ENCODE measurements at regions not wholly inside any gene's neighbourhood (a gene's known extent, or its start where the extent isn't known, plus 50 kb on each side); places are given as distances from the start of the nearest gene placed in this dataset.

DNA sequence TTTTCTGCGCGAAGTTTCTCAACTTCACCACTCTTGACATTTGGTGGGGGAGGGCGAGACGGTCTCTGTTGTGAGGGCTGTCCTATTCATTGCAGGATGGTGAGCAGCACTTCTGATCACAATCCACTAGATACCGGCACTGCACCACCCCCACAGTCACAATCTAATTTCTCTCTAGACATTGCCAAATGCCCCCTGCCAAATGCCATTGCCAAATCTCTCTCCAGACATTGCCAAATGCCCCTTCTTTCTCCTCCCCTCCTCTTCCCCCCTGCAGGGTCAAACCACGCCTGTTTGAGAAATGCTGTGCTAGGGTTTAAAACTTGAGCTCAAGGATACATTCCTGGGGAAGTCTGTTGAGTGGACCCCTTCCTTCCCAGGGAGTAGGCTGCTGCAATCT, 603.5 kb upstream of the CDH4 start:
- TF ChIP-seq, protein P1, sequence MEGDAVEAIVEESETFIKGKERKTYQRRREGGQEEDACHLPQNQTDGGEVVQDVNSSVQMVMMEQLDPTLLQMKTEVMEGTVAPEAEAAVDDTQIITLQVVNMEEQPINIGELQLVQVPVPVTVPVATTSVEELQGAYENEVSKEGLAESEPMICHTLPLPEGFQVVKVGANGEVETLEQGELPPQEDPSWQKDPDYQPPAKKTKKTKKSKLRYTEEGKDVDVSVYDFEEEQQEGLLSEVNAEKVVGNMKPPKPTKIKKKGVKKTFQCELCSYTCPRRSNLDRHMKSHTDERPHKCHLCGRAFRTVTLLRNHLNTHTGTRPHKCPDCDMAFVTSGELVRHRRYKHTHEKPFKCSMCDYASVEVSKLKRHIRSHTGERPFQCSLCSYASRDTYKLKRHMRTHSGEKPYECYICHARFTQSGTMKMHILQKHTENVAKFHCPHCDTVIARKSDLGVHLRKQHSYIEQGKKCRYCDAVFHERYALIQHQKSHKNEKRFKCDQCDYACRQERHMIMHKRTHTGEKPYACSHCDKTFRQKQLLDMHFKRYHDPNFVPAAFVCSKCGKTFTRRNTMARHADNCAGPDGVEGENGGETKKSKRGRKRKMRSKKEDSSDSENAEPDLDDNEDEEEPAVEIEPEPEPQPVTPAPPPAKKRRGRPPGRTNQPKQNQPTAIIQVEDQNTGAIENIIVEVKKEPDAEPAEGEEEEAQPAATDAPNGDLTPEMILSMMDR (tag by site-specific recombination; IDR thresholded peaks at IDR 0.05), result no peak
- no peak for TF ChIP-seq ZNF792 (tag by site-specific recombination; IDR thresholded peaks at IDR 0.05)

Measured in HEK293 (cell line).